H1 (cell line): ENCODE measurements at regions not wholly inside any gene's neighbourhood (a gene's known extent, or its start where the extent isn't known, plus 50 kb on each side); places are given as distances from the start of the nearest gene placed in this dataset.

ENCODE experiments used
- ATF3 ChIP-seq: IDR thresholded peaks from 2 replicates; pipeline ENCODE4 v1.6.1; 2011; ENCODE audit warnings: low read depth, mild to moderate bottlenecking, low read length; ENCODE audit not compliant: insufficient read depth
- EGR1 ChIP-seq: IDR thresholded peaks from 2 replicates; pipeline ENCODE4 v1.6.1; 2011; ENCODE audit warnings: low read depth, low read length, borderline replicate concordance
- POLR2AphosphoS5 ChIP-seq: IDR thresholded peaks from 2 replicates; pipeline ENCODE4 v1.6.1; 2011; ENCODE audit warnings: low read depth, low read length
- SIN3A ChIP-seq, 2 experiments: IDR thresholded peaks in 1 of 2; conservative IDR thresholded peaks in 1 of 2; 2 replicates each; pipeline ENCODE4 v1.6.1; 2011 to 2012; ENCODE audit warnings: low read length in 2 of 2, improper control_type of control experiment in 1 of 2, low read depth in 1 of 2, mild to moderate bottlenecking in 1 of 2
- TCF12 ChIP-seq: IDR thresholded peaks from 2 replicates; pipeline ENCODE4 v1.6.1; 2011; ENCODE audit warnings: low read depth, mild to moderate bottlenecking, low read length

- TF ChIP-seq SIN3A (conservative IDR thresholded peaks at IDR 0.05 in 1 of 2, IDR thresholded peaks at IDR 0.05 in 1 of 2; ENCODE audit: low read depth in 1 of 2, low read length in 2 of 2) = no peak
- no peak for TF ChIP-seq EGR1
- TF ChIP-seq TCF12 = no peak
- no peak for TF ChIP-seq ATF3
- no peak for TF ChIP-seq POLR2AphosphoS5
- TF ChIP-seq, all 59 proteins: peak for 0
These were observed 193.2 kb downstream of the NDUFA10 start (continued) for GRCh38 chr2:239831861-239832489.
